ENCODE measurements at regions not wholly inside any gene's neighbourhood (a gene's known extent, or its start where the extent isn't known, plus 50 kb on each side); places are given as distances from the start of the nearest gene placed in this dataset.

GRCh38 chr1:81208441-81208840 lies 592.3 kb upstream of the ADGRL2 start:
- TF ChIP-seq POLR2A (IDR thresholded peaks at IDR 0.05) = no peak
- TF ChIP-seq CTCF (IDR thresholded peaks at IDR 0.05) = no peak
- TF ChIP-seq POLR2AphosphoS5 (IDR thresholded peaks at IDR 0.05) = no peak
- Histone ChIP-seq H3K4me1 (replicated peaks) (no peaks in the 10 kb centered on the region), H3K9me3 (no peaks in the 10 kb centered on the region), H3K4me3 (no peak overlapping the region), H3K27ac (no peak overlapping the region), H3K36me3 (no peaks in the 10 kb centered on the region), H3K27me3 (replicated peaks; ENCODE audit: insufficient read depth) (no peaks in the 10 kb centered on the region)
- WGBS = 89% methylated on average over 13 of the region's 13 CpGs
- intact Hi-C loops (cut with DNase I) = no loop called here
- DNase-seq (ENCODE audit: low spot score) = no peak

- Histone ChIP-seq H3K4me3 (no peak overlapping the region), H3K27ac (no peak overlapping the region), H3K36me3 (no peaks in the 10 kb centered on the region), H3K27me3 (replicated peaks; ENCODE audit: insufficient read depth) (no peaks in the 10 kb centered on the region), H3K4me1 (replicated peaks) (no peaks in the 10 kb centered on the region), H3K9me3 (no peaks in the 10 kb centered on the region)
- DNase-seq (ENCODE audit: low spot score) = no peak
- no peak for TF ChIP-seq POLR2AphosphoS5 (IDR thresholded peaks at IDR 0.05)
- TF ChIP-seq CTCF (IDR thresholded peaks at IDR 0.05) = no peak
- TF ChIP-seq POLR2A (IDR thresholded peaks at IDR 0.05) = no peak
- intact Hi-C loops (cut with DNase I) = no loop called here
- WGBS = 79% methylated on average over 6 of the region's 6 CpGs
These were observed 594.8 kb upstream of the ADGRL2 start for GRCh38 chr1:81205956-81206355.

- TF ChIP-seq CTCF (IDR thresholded peaks at IDR 0.05) (no peak), POLR2AphosphoS5 (IDR thresholded peaks at IDR 0.05) (no peak), POLR2A (IDR thresholded peaks at IDR 0.05) (no peak)
- WGBS = 95% methylated on average over 2 of the region's 2 CpGs
- no peaks in the 10 kb centered on the region for H3K4me1 ChIP-seq (replicated peaks)
- DNase-seq (ENCODE audit: low spot score) = no peak
- no peaks in the 10 kb centered on the region for H3K27me3 ChIP-seq (replicated peaks; ENCODE audit: insufficient read depth)
- no peak overlapping the region for H3K27ac ChIP-seq
- H3K4me3 ChIP-seq = no peak overlapping the region
- H3K9me3 ChIP-seq = no peaks in the 10 kb centered on the region
- intact Hi-C loops (cut with DNase I) = no loop called here
- no peaks in the 10 kb centered on the region for H3K36me3 ChIP-seq
These were observed 599.0 kb upstream of the ADGRL2 start for GRCh38 chr1:81201779-81202178.

- intact Hi-C loops (cut with DNase I) = no loop called here
- 93% methylated on average over 3 of the region's 3 CpGs for WGBS
- Histone ChIP-seq H3K9me3 (no peaks in the 10 kb centered on the region), H3K27me3 (replicated peaks; ENCODE audit: insufficient read depth) (no peaks in the 10 kb centered on the region), H3K36me3 (no peaks in the 10 kb centered on the region), H3K4me3 (no peak overlapping the region), H3K4me1 (replicated peaks) (no peaks in the 10 kb centered on the region), H3K27ac (no peak overlapping the region)
- DNase-seq (ENCODE audit: low spot score) = no peak
- TF ChIP-seq POLR2A (IDR thresholded peaks at IDR 0.05) (no peak), POLR2AphosphoS5 (IDR thresholded peaks at IDR 0.05) (no peak), CTCF (IDR thresholded peaks at IDR 0.05) (no peak)
These were observed 603.1 kb upstream of the ADGRL2 start for GRCh38 chr1:81197591-81197990.

- H3K4me3 ChIP-seq = no peak overlapping the region
- no peaks in the 10 kb centered on the region for H3K4me1 ChIP-seq (replicated peaks)
- no peaks in the 10 kb centered on the region for H3K27me3 ChIP-seq (replicated peaks; ENCODE audit: insufficient read depth)
- no peak overlapping the region for H3K27ac ChIP-seq
- TF ChIP-seq CTCF (IDR thresholded peaks at IDR 0.05) (no peak), POLR2AphosphoS5 (IDR thresholded peaks at IDR 0.05) (no peak), POLR2A (IDR thresholded peaks at IDR 0.05) (no peak)
- no peak for DNase-seq (ENCODE audit: low spot score)
- H3K36me3 ChIP-seq = no peaks in the 10 kb centered on the region
- WGBS = 76% methylated on average over 7 of the region's 7 CpGs
- H3K9me3 ChIP-seq = no peaks in the 10 kb centered on the region
- intact Hi-C loops (cut with DNase I) = no loop called here
These were observed 607.8 kb upstream of the ADGRL2 start for GRCh38 chr1:81192647-81193642.

All from prostate gland (tissue), 2 donors.